ENCODE measurements at regions not wholly inside any gene's neighbourhood (a gene's known extent, or its start where the extent isn't known, plus 50 kb on each side); places are given as distances from the start of the nearest gene placed in this dataset.

DNA sequence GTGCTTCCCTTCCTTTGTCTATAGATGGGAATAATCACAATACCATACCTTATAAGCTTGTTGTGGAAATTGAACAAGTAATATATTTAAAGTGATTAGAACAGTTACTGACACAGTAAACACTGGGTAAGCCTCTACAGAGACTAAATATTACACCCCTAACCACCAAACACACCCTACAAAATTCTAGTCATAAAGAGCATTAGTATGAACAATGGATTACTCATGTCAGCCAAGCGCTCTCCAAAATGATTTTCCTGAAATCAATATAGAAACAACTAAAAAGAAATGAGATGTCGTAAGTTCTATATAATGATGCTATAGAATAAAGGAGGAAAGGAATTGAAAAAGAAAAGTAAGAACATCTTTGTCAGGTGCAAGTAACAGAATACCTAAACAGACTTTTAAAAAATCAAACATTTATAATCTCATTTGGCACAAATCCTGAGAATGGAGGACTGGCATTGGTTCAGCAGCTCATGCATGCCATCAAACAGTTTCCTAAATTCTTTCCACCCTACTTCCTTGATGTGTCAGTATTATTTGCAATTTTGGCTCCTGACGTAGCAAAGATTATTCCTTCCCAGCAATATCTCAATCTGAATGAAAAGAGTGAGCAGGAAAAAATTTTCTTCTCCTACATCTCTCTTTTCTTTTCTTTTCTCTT is 118.0 kb downstream of the SINHCAF start:
- no peak for TF ChIP-seq POLR2A (IDR thresholded peaks at IDR 0.05; ENCODE audit: low read depth, low read length)
- TF ChIP-seq POLR2AphosphoS5 (IDR thresholded peaks at IDR 0.05; ENCODE audit: low read depth, low read length): no peak
